ENCODE measurements at regions not wholly inside any gene's neighbourhood (a gene's known extent, or its start where the extent isn't known, plus 50 kb on each side); places are given as distances from the start of the nearest gene placed in this dataset.

DNA sequence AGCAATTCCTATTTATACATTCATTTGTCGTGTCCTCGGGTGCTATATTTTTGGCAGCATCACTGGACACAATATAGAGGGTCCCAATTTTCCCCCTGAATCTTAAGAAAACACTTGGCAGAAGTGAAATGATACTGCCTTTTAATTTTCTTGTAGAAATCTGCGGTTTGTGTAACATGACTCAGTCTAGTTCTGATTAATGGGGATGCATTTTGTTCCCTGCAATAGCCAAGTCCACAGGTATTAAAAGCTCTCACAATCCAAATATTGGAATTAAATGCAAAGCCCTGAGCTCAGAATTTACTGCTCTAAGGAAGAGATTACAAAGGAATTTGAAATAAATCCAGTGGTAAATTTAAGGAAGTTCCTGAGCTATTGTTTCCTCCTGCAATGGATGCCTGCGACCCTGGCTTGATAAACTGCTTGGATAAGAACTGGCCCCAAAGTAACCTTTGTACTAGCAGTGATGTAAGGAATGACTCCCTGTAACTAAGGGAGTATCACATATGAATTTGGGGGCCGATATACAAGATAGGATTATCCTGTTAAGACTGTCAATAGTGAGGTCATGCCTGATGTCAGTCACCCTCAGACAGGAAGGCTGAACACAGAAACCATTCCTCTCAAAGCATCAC lies 349.7 kb upstream of the C1orf87 start:
- TF ChIP-seq, protein P1, sequence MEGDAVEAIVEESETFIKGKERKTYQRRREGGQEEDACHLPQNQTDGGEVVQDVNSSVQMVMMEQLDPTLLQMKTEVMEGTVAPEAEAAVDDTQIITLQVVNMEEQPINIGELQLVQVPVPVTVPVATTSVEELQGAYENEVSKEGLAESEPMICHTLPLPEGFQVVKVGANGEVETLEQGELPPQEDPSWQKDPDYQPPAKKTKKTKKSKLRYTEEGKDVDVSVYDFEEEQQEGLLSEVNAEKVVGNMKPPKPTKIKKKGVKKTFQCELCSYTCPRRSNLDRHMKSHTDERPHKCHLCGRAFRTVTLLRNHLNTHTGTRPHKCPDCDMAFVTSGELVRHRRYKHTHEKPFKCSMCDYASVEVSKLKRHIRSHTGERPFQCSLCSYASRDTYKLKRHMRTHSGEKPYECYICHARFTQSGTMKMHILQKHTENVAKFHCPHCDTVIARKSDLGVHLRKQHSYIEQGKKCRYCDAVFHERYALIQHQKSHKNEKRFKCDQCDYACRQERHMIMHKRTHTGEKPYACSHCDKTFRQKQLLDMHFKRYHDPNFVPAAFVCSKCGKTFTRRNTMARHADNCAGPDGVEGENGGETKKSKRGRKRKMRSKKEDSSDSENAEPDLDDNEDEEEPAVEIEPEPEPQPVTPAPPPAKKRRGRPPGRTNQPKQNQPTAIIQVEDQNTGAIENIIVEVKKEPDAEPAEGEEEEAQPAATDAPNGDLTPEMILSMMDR (IDR thresholded peaks at IDR 0.05), result no peak

- TF ChIP-seq, protein P1 (IDR thresholded peaks at IDR 0.05), result no peak
Measured at GRCh38 chr1:60421965-60422364, 348.4 kb upstream of the C1orf87 start.

DNA sequence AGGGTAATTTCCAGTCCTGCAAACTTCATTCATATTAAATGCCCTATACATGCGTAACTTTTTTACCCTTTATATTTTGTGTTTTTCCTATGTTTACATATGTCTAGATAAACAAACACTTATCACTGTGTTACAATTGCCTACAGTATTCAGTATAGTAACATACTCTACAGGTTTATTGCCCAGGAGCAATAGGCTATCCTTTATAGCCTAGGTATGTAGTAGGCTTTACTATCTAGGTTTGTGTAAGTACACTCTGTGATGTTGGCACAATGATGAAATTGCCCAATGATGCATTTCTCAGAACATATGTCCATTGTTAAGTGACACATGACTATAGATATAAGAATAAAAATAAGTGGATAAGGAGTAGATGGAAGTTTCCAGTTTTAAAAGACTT lies 345.5 kb upstream of the C1orf87 start:
- TF ChIP-seq, protein P1 (IDR thresholded peaks at IDR 0.05), result no peak

- TF ChIP-seq, protein P1 (IDR thresholded peaks at IDR 0.05), result no peak
Measured at GRCh38 chr1:60415696-60416095, 342.1 kb upstream of the C1orf87 start.

GRCh38 chr1:60413091-60413490 lies 339.5 kb upstream of the C1orf87 start:
- TF ChIP-seq, protein P1 (IDR thresholded peaks at IDR 0.05), result no peak

DNA sequence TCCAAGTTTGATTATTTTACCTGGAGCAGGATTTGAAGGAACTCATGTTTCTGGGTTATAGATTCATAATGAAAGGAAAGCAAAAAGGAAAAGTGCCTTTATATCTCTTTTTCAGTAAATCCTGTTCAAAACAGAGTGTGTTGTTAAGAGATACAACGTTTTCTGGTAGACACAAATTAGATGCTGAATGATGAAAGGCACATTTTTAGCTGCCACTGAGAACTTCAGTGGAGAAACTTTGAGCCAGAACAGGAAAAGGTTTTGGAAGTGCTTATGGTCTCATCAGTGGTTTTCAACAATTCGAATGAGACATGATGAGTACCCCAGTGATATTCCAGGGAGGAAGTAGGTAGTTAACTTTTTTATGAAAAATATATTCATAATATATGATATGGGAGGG lies 338.0 kb upstream of the C1orf87 start:
- TF ChIP-seq, protein P1 (IDR thresholded peaks at IDR 0.05), result no peak

- TF ChIP-seq, protein P1 (IDR thresholded peaks at IDR 0.05), result no peak
Measured at GRCh38 chr1:60402816-60403215, 329.2 kb upstream of the C1orf87 start.

DNA sequence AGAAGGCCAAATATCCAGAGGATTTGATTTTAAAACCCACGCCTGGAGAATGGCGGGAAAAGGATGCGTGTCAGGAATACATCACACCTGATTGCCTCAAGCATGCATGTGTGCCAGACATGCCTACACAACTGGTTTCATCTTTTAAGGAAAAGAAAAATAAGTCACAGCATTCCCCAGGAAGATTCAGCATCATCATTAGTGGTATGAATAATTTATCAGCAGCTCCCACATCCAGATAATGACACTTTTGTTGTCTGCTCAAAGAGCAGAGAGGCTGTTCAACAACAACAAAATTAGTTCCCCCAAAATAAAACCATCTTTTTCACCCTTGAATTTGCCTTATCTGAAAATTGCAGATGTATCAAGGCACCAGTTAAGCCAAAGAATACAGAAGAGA lies 328.6 kb upstream of the C1orf87 start:
- TF ChIP-seq, protein P1 (IDR thresholded peaks at IDR 0.05), result no peak
